ENCODE measurements at regions not wholly inside any gene's neighbourhood (a gene's known extent, or its start where the extent isn't known, plus 50 kb on each side); places are given as distances from the start of the nearest gene placed in this dataset.

DNA sequence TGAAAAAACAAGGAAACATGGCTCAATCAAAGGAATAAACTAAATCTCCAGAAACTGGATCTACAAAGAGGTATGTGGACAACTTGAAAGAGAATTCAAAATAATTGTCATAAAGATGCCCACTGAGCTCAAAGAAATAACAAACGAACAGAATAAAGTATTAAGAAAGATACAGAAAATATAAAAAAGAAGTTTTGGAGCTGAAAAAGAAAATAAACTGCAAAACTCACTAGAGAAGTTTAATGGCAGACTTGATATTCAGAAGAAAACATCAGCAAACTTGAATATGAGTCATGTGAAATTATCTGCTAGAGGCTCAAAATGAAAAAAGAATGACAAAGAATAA is 208.1 kb upstream of the SAMSN1 start:
- TF ChIP-seq POLR2AphosphoS5 (IDR thresholded peaks at IDR 0.05; ENCODE audit: low read depth, low read length) (no peak), SIN3A (IDR thresholded peaks at IDR 0.05; ENCODE audit: borderline replicate concordance, insufficient read depth, low read length) (no peak), FOXP2 (optimal IDR thresholded peaks at IDR 0.05; ENCODE audit: borderline replicate concordance, extremely low read depth, extremely low read length, insufficient read depth) (no peak)

DNA sequence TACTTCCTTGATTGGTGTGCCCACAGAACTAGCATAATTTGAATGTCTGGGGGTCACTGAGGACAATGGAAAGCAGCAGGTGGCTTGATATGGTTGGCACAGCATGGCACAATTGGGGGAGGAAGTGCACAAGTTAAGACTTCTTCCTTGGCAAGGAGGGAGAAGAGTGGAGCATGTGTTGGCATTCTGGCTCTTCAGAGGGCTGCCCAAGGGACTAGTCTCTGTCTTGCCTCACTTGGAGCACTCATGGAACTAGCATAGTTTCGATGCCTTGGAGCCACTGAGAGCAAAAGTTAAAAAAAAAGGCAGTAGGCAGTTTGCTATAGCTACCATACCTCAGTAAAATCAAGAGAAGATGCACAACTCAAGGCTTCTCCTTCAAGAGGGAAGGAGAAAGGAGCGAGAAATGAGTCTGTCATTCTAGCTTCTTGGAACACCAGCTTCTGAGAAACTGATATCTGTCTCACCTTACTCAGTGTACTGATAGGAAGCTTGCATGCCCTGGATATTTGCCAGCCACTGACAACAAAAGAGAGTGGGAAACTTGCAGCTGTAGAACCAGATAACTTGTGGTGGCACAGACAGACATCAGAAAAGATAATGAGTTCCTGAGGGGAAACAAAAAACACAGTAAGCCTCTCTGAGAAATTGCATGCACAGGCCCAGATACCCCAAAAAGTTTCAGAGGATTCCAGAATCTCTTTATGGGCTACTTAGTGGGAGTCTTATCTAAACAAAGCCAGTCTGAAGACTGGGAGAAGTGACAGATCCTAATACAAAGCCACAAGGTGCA is 207.5 kb upstream of the SAMSN1 start:
- TF ChIP-seq SIN3A (IDR thresholded peaks at IDR 0.05; ENCODE audit: borderline replicate concordance, insufficient read depth, low read length) (no peak), POLR2AphosphoS5 (IDR thresholded peaks at IDR 0.05; ENCODE audit: low read depth, low read length) (no peak), FOXP2 (optimal IDR thresholded peaks at IDR 0.05; ENCODE audit: borderline replicate concordance, extremely low read depth, extremely low read length, insufficient read depth) (no peak), TAF1 (IDR thresholded peaks at IDR 0.05; ENCODE audit: borderline replicate concordance, insufficient read depth, low read length) (no peak)
- TF ChIP-seq, protein P1, sequence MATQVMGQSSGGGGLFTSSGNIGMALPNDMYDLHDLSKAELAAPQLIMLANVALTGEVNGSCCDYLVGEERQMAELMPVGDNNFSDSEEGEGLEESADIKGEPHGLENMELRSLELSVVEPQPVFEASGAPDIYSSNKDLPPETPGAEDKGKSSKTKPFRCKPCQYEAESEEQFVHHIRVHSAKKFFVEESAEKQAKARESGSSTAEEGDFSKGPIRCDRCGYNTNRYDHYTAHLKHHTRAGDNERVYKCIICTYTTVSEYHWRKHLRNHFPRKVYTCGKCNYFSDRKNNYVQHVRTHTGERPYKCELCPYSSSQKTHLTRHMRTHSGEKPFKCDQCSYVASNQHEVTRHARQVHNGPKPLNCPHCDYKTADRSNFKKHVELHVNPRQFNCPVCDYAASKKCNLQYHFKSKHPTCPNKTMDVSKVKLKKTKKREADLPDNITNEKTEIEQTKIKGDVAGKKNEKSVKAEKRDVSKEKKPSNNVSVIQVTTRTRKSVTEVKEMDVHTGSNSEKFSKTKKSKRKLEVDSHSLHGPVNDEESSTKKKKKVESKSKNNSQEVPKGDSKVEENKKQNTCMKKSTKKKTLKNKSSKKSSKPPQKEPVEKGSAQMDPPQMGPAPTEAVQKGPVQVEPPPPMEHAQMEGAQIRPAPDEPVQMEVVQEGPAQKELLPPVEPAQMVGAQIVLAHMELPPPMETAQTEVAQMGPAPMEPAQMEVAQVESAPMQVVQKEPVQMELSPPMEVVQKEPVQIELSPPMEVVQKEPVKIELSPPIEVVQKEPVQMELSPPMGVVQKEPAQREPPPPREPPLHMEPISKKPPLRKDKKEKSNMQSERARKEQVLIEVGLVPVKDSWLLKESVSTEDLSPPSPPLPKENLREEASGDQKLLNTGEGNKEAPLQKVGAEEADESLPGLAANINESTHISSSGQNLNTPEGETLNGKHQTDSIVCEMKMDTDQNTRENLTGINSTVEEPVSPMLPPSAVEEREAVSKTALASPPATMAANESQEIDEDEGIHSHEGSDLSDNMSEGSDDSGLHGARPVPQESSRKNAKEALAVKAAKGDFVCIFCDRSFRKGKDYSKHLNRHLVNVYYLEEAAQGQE (IDR thresholded peaks at IDR 0.05; ENCODE audit: insufficient read depth in 1 of 2, low read depth in 2 of 2, low read length in 2 of 2) = no peak

DNA sequence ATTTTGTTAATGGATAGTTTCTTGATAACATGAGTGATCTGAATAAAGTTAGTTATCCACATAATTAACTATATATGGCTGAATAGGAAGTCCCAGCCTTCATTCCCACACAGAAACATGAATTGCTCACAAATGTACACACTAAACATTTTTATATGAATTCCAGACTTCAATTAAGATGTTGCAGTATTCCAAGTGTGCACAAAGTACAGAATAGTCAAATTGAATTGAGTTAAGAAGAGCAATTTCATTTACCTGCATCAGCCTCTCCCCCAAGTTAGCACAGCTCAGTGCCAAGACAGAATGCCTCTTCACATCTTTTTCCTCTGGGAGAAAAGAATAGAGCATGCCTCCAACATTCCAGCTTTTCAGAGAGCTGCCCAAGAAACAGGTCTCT is 207.0 kb upstream of the SAMSN1 start:
- no peak for TF ChIP-seq FOXP2 (optimal IDR thresholded peaks at IDR 0.05; ENCODE audit: borderline replicate concordance, extremely low read depth, extremely low read length, insufficient read depth)
- no peak for TF ChIP-seq TAF1 (IDR thresholded peaks at IDR 0.05; ENCODE audit: borderline replicate concordance, insufficient read depth, low read length)
- no peak for TF ChIP-seq POLR2AphosphoS5 (IDR thresholded peaks at IDR 0.05; ENCODE audit: low read depth, low read length)
- TF ChIP-seq SIN3A (IDR thresholded peaks at IDR 0.05; ENCODE audit: borderline replicate concordance, insufficient read depth, low read length) = no peak
- TF ChIP-seq, protein P1 (IDR thresholded peaks at IDR 0.05; ENCODE audit: insufficient read depth in 1 of 2, low read depth in 2 of 2, low read length in 2 of 2) = no peak

DNA sequence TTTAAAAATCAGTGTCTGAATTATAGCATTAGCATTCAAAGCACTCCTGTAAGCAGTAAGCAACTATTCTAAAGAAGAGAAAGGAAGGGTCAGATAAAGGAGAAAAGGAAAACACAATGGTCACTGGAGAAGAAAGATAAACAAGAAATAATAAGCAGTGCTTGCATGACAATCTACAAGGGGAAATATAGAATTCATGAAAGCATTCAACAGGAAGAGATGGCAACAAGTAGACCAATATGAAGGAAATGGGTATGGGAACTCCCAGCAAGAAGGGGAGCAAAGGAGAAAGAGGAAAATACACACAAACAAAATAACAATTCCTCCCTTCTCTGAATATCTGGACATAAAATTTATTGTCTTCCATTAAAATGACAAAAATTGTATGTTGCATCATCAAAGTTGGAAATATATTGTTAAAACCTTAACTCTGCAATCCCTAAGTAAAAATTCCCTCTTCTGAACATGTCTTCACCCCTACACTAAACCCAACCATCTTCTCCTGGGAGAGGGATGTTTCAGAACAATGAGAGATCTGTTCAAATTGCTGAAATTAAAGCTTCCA is 206.3 kb upstream of the SAMSN1 start:
- TF ChIP-seq TAF1 (IDR thresholded peaks at IDR 0.05; ENCODE audit: borderline replicate concordance, insufficient read depth, low read length) = no peak
- no peak for TF ChIP-seq POLR2AphosphoS5 (IDR thresholded peaks at IDR 0.05; ENCODE audit: low read depth, low read length)
- TF ChIP-seq, protein P1 (IDR thresholded peaks at IDR 0.05; ENCODE audit: insufficient read depth in 1 of 2, low read depth in 2 of 2, low read length in 2 of 2) = no peak
- no peak for TF ChIP-seq FOXP2 (optimal IDR thresholded peaks at IDR 0.05; ENCODE audit: borderline replicate concordance, extremely low read depth, extremely low read length, insufficient read depth)
- no peak for TF ChIP-seq SIN3A (IDR thresholded peaks at IDR 0.05; ENCODE audit: borderline replicate concordance, insufficient read depth, low read length)

DNA sequence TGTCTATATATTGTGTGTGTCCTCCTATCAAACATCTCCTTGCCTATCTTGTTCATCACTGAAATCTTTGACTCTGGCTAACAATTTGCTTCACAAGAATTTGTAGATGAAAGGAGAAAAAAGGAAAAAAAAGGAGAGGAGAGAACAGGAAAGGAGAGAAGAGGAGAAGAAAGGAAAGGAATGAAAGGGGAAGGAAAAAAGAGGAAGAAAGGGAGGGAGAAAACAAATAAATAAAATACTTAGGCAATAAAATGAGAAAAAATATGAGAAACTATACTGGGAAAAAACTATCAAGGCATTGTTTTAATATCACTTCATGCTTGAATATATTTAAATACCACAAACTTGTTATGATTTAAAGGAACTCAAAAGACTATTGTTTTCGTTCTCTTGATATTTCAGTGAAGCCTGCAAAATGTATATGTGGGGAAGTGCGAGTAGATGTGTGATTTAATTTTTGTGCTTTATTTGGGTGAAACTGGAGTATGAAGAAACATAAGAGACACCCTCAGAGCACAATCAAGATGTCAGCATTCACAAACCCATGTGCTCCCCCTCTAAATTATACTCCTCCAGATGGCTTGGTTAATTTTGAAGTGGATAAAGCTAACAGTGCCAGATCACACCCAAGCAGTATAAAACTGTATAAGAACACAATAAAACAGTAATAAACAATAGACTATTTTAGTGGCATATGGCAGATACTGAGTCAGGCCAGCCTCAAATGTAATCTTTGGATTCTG is 205.7 kb upstream of the SAMSN1 start:
- TF ChIP-seq SIN3A (IDR thresholded peaks at IDR 0.05; ENCODE audit: borderline replicate concordance, insufficient read depth, low read length) (no peak), POLR2AphosphoS5 (IDR thresholded peaks at IDR 0.05; ENCODE audit: low read depth, low read length) (no peak), FOXP2 (optimal IDR thresholded peaks at IDR 0.05; ENCODE audit: borderline replicate concordance, extremely low read depth, extremely low read length, insufficient read depth) (no peak)
- TF ChIP-seq, protein P1 (IDR thresholded peaks at IDR 0.05; ENCODE audit: insufficient read depth in 1 of 2, low read depth in 2 of 2, low read length in 2 of 2) = no peak

Data from PFSK-1 (cell line).